K562 (cell line): ENCODE measurements at regions not wholly inside any gene's neighbourhood (a gene's known extent, or its start where the extent isn't known, plus 50 kb on each side); places are given as distances from the start of the nearest gene placed in this dataset.

Experiments
- ELF1 ChIP-seq: fragments of 200-800 bp; sonication (Bioruptor generic); IDR thresholded peaks from 2 replicates; pipeline ENCODE4 v1.6.1; 2016; ENCODE audit warnings: missing genetic modification characterization, missing compliant biosample characterization
- MAFK ChIP-seq: IDR thresholded peaks from 2 replicates; pipeline ENCODE4 v1.6.1; 2011; ENCODE audit warnings: low read length, improper control_type of control experiment
- MBD2 ChIP-seq: sonication (generic); IDR thresholded peaks from 2 replicates; pipeline ENCODE4 v1.6.1; 2016; ENCODE audit warnings: low read depth, borderline replicate concordance
- MEF2A ChIP-seq: IDR thresholded peaks from 2 replicates; pipeline ENCODE4 v1.6.1; 2011; ENCODE audit warnings: low read depth, mild to moderate bottlenecking, low read length, moderate library complexity; ENCODE audit not compliant: control insufficient read depth
- MYC ChIP-seq, 2 experiments: fragments of 250-450 bp in 1 of 2; sonication (Bioruptor Pico) in 1 of 2; IDR thresholded peaks; 2 replicates each; pipeline versions ENCODE4 v1.5.1 to v1.6.1; 2012 to 2021; ENCODE audit warnings: low read depth in 2 of 2, borderline replicate concordance in 1 of 2, improper control_type of control experiment in 1 of 2, low read length in 1 of 2, mild to moderate bottlenecking in 1 of 2, moderate library complexity in 1 of 2
- NR2C2 ChIP-seq, 2 experiments: fragments of 200-800 bp in 1 of 2; sonication (Bioruptor generic) in 1 of 2; sonication (generic) in 1 of 2; formaldehyde crosslinking in 1 of 2; IDR thresholded peaks; 2 replicates each; pipeline versions ENCODE4 v1.6.1 to v1.8.0; 2016 to 2022; ENCODE audit warnings: mild to moderate bottlenecking in 1 of 2, missing compliant biosample characterization in 1 of 2, missing genetic modification characterization in 1 of 2, missing genetic modification reagents in 1 of 2
- PHF8 ChIP-seq: fragments of 200-600 bp; sonication (generic); IDR thresholded peaks from 2 replicates; pipeline ENCODE4 v1.6.1; 2012; ENCODE audit warnings: mixed run types, mild to moderate bottlenecking, inconsistent platforms, low read length, moderate library complexity, borderline replicate concordance
- POLR2B ChIP-seq: fragments of 450-650 bp; IDR thresholded peaks from 2 replicates; pipeline ENCODE4 v1.6.1; 2018; ENCODE audit warnings: low read depth; ENCODE audit not compliant: partially characterized antibody
- RBM15 ChIP-seq: fragments of 200-400 bp; formaldehyde crosslinking; IDR thresholded peaks from 2 replicates; pipeline ENCODE4 v1.6.1; 2018; ENCODE audit warnings: mild to moderate bottlenecking, low read length, moderate library complexity; ENCODE audit not compliant: insufficient read depth
- TARDBP ChIP-seq: fragments of 450-650 bp; IDR thresholded peaks from 2 replicates; pipeline ENCODE4 v1.6.1; 2016
- TCF3 ChIP-seq: sonication (generic); formaldehyde crosslinking; IDR thresholded peaks from 2 replicates; pipeline ENCODE4 v1.4.0; 2020; ENCODE audit warnings: mild to moderate bottlenecking, missing genetic modification reagents
- ZNF232 ChIP-seq: sonication (generic); formaldehyde crosslinking; IDR thresholded peaks from 2 replicates; pipeline ENCODE4 v1.8.0; 2022; ENCODE audit warnings: mild to moderate bottlenecking, missing genetic modification reagents
- TF ChIP-seq, protein P1 (sequence below), 3 experiments: IDR thresholded peaks in 2 of 3; conservative IDR thresholded peaks in 1 of 3; 2 replicates each; pipeline ENCODE4 v1.5.1; 2011 to 2012; ENCODE audit warnings: low read length in 3 of 3, mild to moderate bottlenecking in 3 of 3, control low read depth in 2 of 3, improper control_type of control experiment in 1 of 3, inconsistent platforms in 1 of 3, low read depth in 1 of 3, mixed read lengths in 1 of 3, moderate library complexity in 1 of 3; ENCODE audit not compliant: insufficient read depth in 2 of 3
- TF ChIP-seq, protein P2 (sequence below): sonication (generic); formaldehyde crosslinking; IDR thresholded peaks from 2 replicates; pipeline ENCODE4 v1.8.1; 2023; ENCODE audit warnings: mild to moderate bottlenecking, missing genetic modification reagents, moderate library complexity

DNA sequence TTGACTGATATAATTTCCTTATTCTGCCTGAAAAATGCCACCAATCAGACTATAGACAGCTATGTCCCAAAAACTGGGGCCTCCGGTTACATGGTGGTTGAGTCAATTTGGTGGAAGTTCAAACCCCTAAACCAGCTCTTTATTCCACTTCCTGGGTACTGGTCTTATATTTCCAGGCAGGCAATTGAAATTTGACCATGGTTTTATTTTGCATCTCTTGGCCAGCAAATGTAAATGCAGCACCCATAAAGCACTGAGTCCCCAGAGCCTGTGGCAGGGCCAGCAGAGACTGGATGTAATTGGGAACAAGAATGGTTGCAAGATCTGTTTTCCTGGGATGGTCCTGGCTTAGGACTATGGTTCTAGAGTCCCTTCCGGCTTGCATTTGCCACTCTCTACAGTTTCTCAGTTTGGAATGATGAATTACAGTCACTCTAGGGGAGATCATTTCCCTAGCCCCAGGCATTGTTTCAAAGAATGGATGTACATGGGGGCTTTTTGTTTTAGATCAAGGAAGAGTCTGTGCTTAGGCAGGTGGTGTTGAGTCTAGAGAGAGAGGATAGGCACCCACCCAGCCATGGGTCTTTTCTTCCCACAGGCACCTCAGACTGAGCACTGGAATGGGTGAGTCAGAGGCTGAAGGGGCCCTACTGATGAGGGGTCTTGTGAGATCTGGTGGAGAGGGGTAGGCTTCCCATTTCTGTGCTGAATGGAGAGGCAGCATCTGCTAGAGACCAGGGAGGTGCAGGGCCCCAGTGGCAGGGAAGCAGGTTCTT, 108.4 kb upstream of the CDC42EP3 start:
- TF ChIP-seq RBM15 (no peak), NR2C2 (CRISPR knock-in tag; IDR thresholded peaks at IDR 0.05) (no peak), NR2C2 (tag; IDR thresholded peaks at IDR 0.05) (no peak), TCF3 (CRISPR knock-in tag) (no peak), MYC (IDR thresholded peaks at IDR 0.05; ENCODE audit: low read depth, low read length) (no peak), MYC (CRISPR knock-in tag; IDR thresholded peaks at IDR 0.05; ENCODE audit: borderline replicate concordance, low read depth) (no peak), MAFK (no peak), MBD2 (no peak), ZNF232 (no peak), PHF8 (no peak), TARDBP (no peak), MEF2A (no peak), POLR2B (no peak), ELF1 (tag) (no peak)
- TF ChIP-seq, protein P1, sequence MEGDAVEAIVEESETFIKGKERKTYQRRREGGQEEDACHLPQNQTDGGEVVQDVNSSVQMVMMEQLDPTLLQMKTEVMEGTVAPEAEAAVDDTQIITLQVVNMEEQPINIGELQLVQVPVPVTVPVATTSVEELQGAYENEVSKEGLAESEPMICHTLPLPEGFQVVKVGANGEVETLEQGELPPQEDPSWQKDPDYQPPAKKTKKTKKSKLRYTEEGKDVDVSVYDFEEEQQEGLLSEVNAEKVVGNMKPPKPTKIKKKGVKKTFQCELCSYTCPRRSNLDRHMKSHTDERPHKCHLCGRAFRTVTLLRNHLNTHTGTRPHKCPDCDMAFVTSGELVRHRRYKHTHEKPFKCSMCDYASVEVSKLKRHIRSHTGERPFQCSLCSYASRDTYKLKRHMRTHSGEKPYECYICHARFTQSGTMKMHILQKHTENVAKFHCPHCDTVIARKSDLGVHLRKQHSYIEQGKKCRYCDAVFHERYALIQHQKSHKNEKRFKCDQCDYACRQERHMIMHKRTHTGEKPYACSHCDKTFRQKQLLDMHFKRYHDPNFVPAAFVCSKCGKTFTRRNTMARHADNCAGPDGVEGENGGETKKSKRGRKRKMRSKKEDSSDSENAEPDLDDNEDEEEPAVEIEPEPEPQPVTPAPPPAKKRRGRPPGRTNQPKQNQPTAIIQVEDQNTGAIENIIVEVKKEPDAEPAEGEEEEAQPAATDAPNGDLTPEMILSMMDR (IDR thresholded peaks at IDR 0.05 in 2 of 3, conservative IDR thresholded peaks at IDR 0.05 in 1 of 3; ENCODE audit: insufficient read depth in 2 of 3, low read depth in 1 of 3, low read length in 3 of 3), result no peak
- TF ChIP-seq, protein P2, sequence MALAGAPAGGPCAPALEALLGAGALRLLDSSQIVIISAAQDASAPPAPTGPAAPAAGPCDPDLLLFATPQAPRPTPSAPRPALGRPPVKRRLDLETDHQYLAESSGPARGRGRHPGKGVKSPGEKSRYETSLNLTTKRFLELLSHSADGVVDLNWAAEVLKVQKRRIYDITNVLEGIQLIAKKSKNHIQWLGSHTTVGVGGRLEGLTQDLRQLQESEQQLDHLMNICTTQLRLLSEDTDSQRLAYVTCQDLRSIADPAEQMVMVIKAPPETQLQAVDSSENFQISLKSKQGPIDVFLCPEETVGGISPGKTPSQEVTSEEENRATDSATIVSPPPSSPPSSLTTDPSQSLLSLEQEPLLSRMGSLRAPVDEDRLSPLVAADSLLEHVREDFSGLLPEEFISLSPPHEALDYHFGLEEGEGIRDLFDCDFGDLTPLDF (CRISPR knock-in tag), result no peak
